ENCODE measurements at regions not wholly inside any gene's neighbourhood (a gene's known extent, or its start where the extent isn't known, plus 50 kb on each side); places are given as distances from the start of the nearest gene placed in this dataset.

GRCh38 chr3:153319705-153320554, 157.9 kb downstream of the RAP2B start:
- Histone ChIP-seq H3K4me1 (ENCODE audit: insufficient read depth, low read length) (peaks cover 3% of the 10 kb centered on the region), H3K4me3 (ENCODE audit: low read depth in 1 of 2, low read length in 2 of 2) (no peak overlapping the region), H3K27ac (ENCODE audit: low read depth, low read length) (no peak overlapping the region), H3K27me3 (ENCODE audit: control insufficient read depth in 1 of 2, insufficient read depth in 2 of 2, low read length in 2 of 2) (no peaks in the 10 kb centered on the region), H3K9me3 (ENCODE audit: low read length) (no peaks in the 10 kb centered on the region), H3K36me3 (ENCODE audit: insufficient read depth, low read length) (no peaks in the 10 kb centered on the region), H3K9ac (ENCODE audit: low read length) (no peak overlapping the region)

GRCh38 chr3:153320585-153321128, 158.6 kb downstream of the RAP2B start:
- Histone ChIP-seq H3K36me3 (ENCODE audit: insufficient read depth, low read length) (no peaks in the 10 kb centered on the region), H3K27ac (ENCODE audit: low read depth, low read length) (no peak overlapping the region), H3K27me3 (ENCODE audit: control insufficient read depth in 1 of 2, insufficient read depth in 2 of 2, low read length in 2 of 2) (no peaks in the 10 kb centered on the region), H3K4me1 (ENCODE audit: insufficient read depth, low read length) (peaks cover 3% of the 10 kb centered on the region), H3K9me3 (ENCODE audit: low read length) (no peaks in the 10 kb centered on the region), H3K4me3 (ENCODE audit: low read depth in 1 of 2, low read length in 2 of 2) (no peak overlapping the region), H3K9ac (ENCODE audit: low read length) (no peak overlapping the region)

- Histone ChIP-seq H3K36me3 (ENCODE audit: insufficient read depth, low read length) (no peaks in the 10 kb centered on the region), H3K4me3 (ENCODE audit: low read depth in 1 of 2, low read length in 2 of 2) (no peak overlapping the region), H3K27ac (ENCODE audit: low read depth, low read length) (no peak overlapping the region)
Observed at GRCh38 chr3:153328690-153329089, 166.7 kb downstream of the RAP2B start.

GRCh38 chr3:153330901-153331300, 168.9 kb downstream of the RAP2B start:
- Histone ChIP-seq H3K27ac (ENCODE audit: low read depth, low read length) (no peak overlapping the region), H3K4me3 (ENCODE audit: low read depth in 1 of 2, low read length in 2 of 2) (no peak overlapping the region), H3K9me3 (ENCODE audit: low read length) (no peaks in the 10 kb centered on the region), H3K27me3 (ENCODE audit: control insufficient read depth in 1 of 2, insufficient read depth in 2 of 2, low read length in 2 of 2) (no peaks in the 10 kb centered on the region), H3K4me1 (ENCODE audit: insufficient read depth, low read length) (no peaks in the 10 kb centered on the region), H3K9ac (ENCODE audit: low read length) (no peak overlapping the region), H3K36me3 (ENCODE audit: insufficient read depth, low read length) (no peaks in the 10 kb centered on the region)

More at GRCh38 chr3:153328690-153329089, 166.7 kb downstream of the RAP2B start:
- Histone ChIP-seq H3K9me3 (ENCODE audit: low read length) (no peaks in the 10 kb centered on the region), H3K27me3 (ENCODE audit: control insufficient read depth in 1 of 2, insufficient read depth in 2 of 2, low read length in 2 of 2) (no peaks in the 10 kb centered on the region), H3K4me1 (ENCODE audit: insufficient read depth, low read length) (no peaks in the 10 kb centered on the region), H3K9ac (ENCODE audit: low read length) (no peak overlapping the region)

GRCh38 chr3:153331676-153332075, 169.7 kb downstream of the RAP2B start:
- Histone ChIP-seq H3K9me3 (ENCODE audit: low read length) (no peaks in the 10 kb centered on the region), H3K4me3 (ENCODE audit: low read depth in 1 of 2, low read length in 2 of 2) (no peak overlapping the region), H3K27me3 (ENCODE audit: control insufficient read depth in 1 of 2, insufficient read depth in 2 of 2, low read length in 2 of 2) (no peaks in the 10 kb centered on the region)

GRCh38 chr3:153334558-153334957, 172.5 kb downstream of the RAP2B start:
- no peaks in the 10 kb centered on the region for H3K36me3 ChIP-seq (ENCODE audit: insufficient read depth, low read length)
- no peak overlapping the region for H3K9ac ChIP-seq (ENCODE audit: low read length)
- H3K27ac ChIP-seq (ENCODE audit: low read depth, low read length) = no peak overlapping the region
- H3K4me1 ChIP-seq (ENCODE audit: insufficient read depth, low read length) = no peaks in the 10 kb centered on the region
- H3K9me3 ChIP-seq (ENCODE audit: low read length) = no peaks in the 10 kb centered on the region
- H3K4me3 ChIP-seq (ENCODE audit: low read depth in 1 of 2, low read length in 2 of 2) = no peak overlapping the region
- H3K27me3 ChIP-seq (ENCODE audit: control insufficient read depth in 1 of 2, insufficient read depth in 2 of 2, low read length in 2 of 2) = no peaks in the 10 kb centered on the region

More at GRCh38 chr3:153331676-153332075, 169.7 kb downstream of the RAP2B start:
- Histone ChIP-seq H3K4me1 (ENCODE audit: insufficient read depth, low read length) (no peaks in the 10 kb centered on the region), H3K9ac (ENCODE audit: low read length) (no peak overlapping the region), H3K36me3 (ENCODE audit: insufficient read depth, low read length) (no peaks in the 10 kb centered on the region), H3K27ac (ENCODE audit: low read depth, low read length) (no peak overlapping the region)

- Histone ChIP-seq H3K9me3 (ENCODE audit: low read length) (no peaks in the 10 kb centered on the region), H3K4me3 (ENCODE audit: low read depth in 1 of 2, low read length in 2 of 2) (no peak overlapping the region), H3K27me3 (ENCODE audit: control insufficient read depth in 1 of 2, insufficient read depth in 2 of 2, low read length in 2 of 2) (no peaks in the 10 kb centered on the region), H3K9ac (ENCODE audit: low read length) (no peak overlapping the region), H3K4me1 (ENCODE audit: insufficient read depth, low read length) (no peaks in the 10 kb centered on the region), H3K36me3 (ENCODE audit: insufficient read depth, low read length) (no peaks in the 10 kb centered on the region), H3K27ac (ENCODE audit: low read depth, low read length) (no peak overlapping the region)
Observed at GRCh38 chr3:153337369-153337768, 175.3 kb downstream of the RAP2B start.

- Histone ChIP-seq H3K27ac (ENCODE audit: low read depth, low read length) (no peak overlapping the region), H3K36me3 (ENCODE audit: insufficient read depth, low read length) (no peaks in the 10 kb centered on the region), H3K9ac (ENCODE audit: low read length) (no peak overlapping the region), H3K9me3 (ENCODE audit: low read length) (no peaks in the 10 kb centered on the region), H3K4me1 (ENCODE audit: insufficient read depth, low read length) (no peaks in the 10 kb centered on the region), H3K27me3 (ENCODE audit: control insufficient read depth in 1 of 2, insufficient read depth in 2 of 2, low read length in 2 of 2) (no peaks in the 10 kb centered on the region), H3K4me3 (ENCODE audit: low read depth in 1 of 2, low read length in 2 of 2) (no peak overlapping the region)
Observed at GRCh38 chr3:153338487-153338886, 176.5 kb downstream of the RAP2B start.

GRCh38 chr3:153339065-153339464, 177.0 kb downstream of the RAP2B start:
- Histone ChIP-seq H3K36me3 (ENCODE audit: insufficient read depth, low read length) (no peaks in the 10 kb centered on the region), H3K9ac (ENCODE audit: low read length) (no peak overlapping the region), H3K4me1 (ENCODE audit: insufficient read depth, low read length) (no peaks in the 10 kb centered on the region), H3K4me3 (ENCODE audit: low read depth in 1 of 2, low read length in 2 of 2) (no peak overlapping the region), H3K27ac (ENCODE audit: low read depth, low read length) (no peak overlapping the region), H3K27me3 (ENCODE audit: control insufficient read depth in 1 of 2, insufficient read depth in 2 of 2, low read length in 2 of 2) (no peaks in the 10 kb centered on the region), H3K9me3 (ENCODE audit: low read length) (no peaks in the 10 kb centered on the region)

- Histone ChIP-seq H3K4me3 (ENCODE audit: low read depth in 1 of 2, low read length in 2 of 2) (no peak overlapping the region), H3K36me3 (ENCODE audit: insufficient read depth, low read length) (no peaks in the 10 kb centered on the region), H3K9me3 (ENCODE audit: low read length) (no peaks in the 10 kb centered on the region), H3K4me1 (ENCODE audit: insufficient read depth, low read length) (no peaks in the 10 kb centered on the region), H3K27me3 (ENCODE audit: control insufficient read depth in 1 of 2, insufficient read depth in 2 of 2, low read length in 2 of 2) (no peaks in the 10 kb centered on the region), H3K9ac (ENCODE audit: low read length) (no peak overlapping the region), H3K27ac (ENCODE audit: low read depth, low read length) (no peak overlapping the region)
Observed at GRCh38 chr3:153343988-153344782, 182.2 kb downstream of the RAP2B start.

- Histone ChIP-seq H3K9me3 (ENCODE audit: low read length) (no peaks in the 10 kb centered on the region), H3K27ac (ENCODE audit: low read depth, low read length) (no peak overlapping the region), H3K36me3 (ENCODE audit: insufficient read depth, low read length) (no peaks in the 10 kb centered on the region), H3K4me1 (ENCODE audit: insufficient read depth, low read length) (no peaks in the 10 kb centered on the region), H3K4me3 (ENCODE audit: low read depth in 1 of 2, low read length in 2 of 2) (no peak overlapping the region), H3K9ac (ENCODE audit: low read length) (no peak overlapping the region), H3K27me3 (ENCODE audit: control insufficient read depth in 1 of 2, insufficient read depth in 2 of 2, low read length in 2 of 2) (no peaks in the 10 kb centered on the region)
Observed at GRCh38 chr3:153348457-153349107, 186.6 kb downstream of the RAP2B start.
